Stimulated activated CD4-positive, alpha-beta T cell treated with anti-CD3 and anti-CD28 coated beads, Interleukin-1b, Interleukin-23, amount 100 ng/mL, for 1 hour (primary cell): ENCODE measurements at regions not wholly inside any gene's neighbourhood (a gene's known extent, or its start where the extent isn't known, plus 50 kb on each side); places are given as distances from the start of the nearest gene placed in this dataset.
"Not testable (repeated sequence)": the region's sequence is repeated elsewhere in the genome, so short reads cannot be mapped to it uniquely, and the experiment has no call there.

Source experiments
- DNase-seq, 2 donors: peaks; one replicate each; pipeline ENCODE4 v3.0.0-alpha.2; 2020; ENCODE audit warnings: low read depth in 2 of 2

DNA sequence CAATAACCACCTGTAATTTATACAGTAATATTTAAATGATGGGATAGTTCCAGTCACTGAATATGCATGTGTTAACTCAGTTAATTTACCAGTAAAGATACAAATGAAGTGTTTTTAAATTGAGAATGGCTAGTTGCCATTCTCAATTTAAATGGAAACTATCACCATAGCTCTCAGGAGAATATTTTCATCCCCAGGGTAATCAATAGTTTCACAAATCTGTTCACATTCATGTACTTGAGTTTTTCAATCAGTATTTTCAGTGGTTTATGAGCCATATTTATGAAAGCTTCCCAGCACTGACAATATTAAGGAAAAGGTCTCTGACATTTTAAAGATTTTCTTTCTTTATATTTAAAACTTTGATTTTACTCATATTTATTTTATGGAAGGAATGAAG is 439.3 kb downstream of the MAT2B start:
- no peak for DNase-seq

GRCh38 chr5:163947848-163948666 is 442.6 kb downstream of the MAT2B start:
- DNase-seq = no peak

DNA sequence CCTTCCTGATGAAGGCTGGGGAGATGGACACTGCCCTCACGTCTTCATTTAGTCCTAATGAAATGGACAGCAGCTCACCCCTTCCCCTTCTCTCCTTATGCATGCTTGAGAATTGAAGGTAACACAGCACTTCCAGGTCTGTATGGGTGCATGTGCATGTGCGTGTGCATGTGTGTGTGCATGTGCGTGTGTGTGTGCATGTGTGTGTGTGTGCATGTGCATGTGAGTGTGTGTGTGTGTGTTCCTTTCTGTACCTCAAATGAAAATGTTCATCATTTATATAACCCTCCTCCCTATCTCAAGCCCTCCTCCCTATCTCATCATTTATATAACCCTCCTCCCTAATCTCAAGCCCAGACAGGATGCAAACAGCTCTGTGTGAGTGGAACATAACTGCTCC is 444.8 kb downstream of the MAT2B start:
- no peak for DNase-seq

DNA sequence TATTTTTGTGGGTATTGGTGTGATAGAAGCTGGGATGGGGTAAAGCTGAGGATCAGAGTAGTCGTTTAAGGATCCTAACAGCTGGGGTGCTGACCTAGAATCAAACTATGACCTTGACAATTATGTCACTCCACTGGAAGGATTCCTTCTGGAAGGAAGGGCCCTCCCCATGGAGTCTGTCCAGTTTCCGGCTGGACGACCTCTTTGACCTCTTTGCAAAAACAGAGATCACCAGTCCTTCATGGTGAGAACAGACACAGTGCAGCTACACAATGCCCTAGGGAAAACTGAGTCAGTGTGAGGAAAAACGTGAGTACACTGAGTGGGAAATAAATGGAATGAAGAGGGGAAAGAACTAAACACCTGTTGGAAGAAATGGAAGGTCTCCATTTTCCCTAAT is 445.6 kb downstream of the MAT2B start:
- no peak for DNase-seq

DNA sequence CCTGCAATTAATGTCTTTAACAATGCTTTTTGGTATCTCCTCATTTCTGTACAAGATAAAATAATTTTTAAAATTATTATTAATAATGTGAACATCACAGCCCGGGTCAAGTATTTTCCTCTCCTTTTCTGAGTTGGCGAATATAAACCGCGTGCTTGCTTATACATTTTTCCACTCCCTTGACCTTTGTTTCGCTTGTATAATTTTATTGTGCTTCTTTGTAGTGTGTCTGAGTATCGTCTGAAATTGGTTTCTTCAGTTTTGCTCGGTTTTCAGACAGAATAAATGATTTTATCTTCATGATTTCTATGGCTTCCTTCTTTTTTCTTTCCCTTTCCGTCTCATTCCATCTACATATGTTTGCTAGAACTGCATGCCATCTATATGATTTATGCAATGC is 448.5 kb downstream of the MAT2B start:
- DNase-seq = no peak

GRCh38 chr5:163961230-163961629 is 455.8 kb downstream of the MAT2B start:
- not testable (repeated sequence) for DNase-seq

GRCh38 chr5:163963881-163964280 is 458.5 kb downstream of the MAT2B start:
- DNase-seq = no peak

GRCh38 chr5:163964671-163965070 is 459.3 kb downstream of the MAT2B start:
- DNase-seq = no peak

DNA sequence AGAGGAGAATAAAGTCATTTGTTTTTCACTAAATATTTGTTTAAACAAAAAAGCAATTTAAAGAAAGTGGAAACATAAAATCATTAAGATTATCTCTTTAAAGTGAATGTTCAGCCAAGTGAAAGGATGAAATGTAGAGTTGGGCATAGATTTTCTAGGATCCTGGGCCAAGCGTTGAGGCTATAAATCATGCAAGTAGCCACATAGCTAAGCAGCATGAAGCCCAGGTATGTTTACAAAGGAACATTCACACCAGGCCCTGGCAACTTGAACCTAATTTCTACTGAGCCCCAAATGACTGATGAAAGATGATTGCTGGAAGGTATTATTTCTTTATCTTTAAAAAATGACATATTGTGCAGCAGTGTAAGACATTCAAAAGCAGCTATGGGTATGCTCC is 461.8 kb downstream of the MAT2B start:
- DNase-seq = no peak

DNA sequence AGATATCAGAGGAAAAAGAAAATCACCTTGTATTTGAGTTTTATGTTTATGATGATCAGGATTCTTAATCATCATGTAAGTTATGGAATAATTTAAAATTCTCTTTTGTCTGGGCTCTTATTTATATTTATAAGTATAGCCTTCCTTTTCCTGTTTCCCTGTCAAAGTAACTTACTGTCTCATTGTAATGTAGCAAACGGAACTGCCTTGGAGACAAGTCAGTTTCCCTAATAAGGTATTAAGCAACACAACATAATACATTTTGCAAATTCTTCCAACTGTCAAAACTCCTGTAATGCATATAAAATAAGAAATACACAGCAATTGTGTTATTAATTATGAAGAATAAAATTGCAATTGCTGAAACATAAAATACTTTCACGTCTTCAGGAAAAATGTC is 463.2 kb downstream of the MAT2B start:
- DNase-seq = no peak

GRCh38 chr5:163976696-163977095 is 471.3 kb downstream of the MAT2B start:
- no peak for DNase-seq

- no peak for DNase-seq
Observed at GRCh38 chr5:163978897-163979296, 473.5 kb downstream of the MAT2B start.

DNA sequence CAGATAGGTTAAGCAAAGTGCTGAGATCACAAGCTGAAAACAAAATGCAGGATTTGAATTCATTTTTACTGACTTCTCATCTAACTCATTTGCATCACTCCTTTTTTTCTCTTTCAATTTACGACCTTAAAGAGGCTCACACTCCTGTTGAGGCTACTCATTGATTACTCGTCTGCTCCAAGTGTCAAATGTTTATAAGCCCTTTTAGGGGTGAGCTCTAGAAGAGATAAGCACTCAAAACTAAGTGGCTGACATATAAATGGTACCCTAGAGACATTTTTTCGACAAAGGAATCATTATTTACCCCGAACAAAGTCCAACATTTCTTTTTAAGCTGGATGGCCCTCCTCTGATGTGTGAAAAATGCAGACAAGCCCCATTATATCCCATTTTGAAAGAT is 483.1 kb downstream of the MAT2B start:
- no peak for DNase-seq

DNA sequence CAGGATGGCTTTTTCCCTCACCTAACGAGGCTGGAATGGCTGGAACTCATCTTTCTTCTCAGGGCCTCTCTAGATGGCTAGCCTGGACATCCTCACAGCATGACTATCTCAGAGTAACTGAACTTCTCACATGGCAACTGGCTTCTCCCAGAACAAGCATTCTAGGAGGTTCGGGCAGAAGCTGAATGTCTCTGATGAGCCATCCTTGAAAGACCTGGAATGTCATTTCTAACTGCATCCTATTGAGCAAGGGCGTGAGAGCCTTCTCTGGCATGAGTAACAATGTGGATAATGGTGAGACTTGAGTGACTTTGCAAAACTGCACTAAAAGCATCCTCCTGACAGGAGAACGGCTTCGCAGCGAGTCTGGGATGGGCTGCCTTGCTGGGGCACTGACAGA is 487.7 kb downstream of the MAT2B start:
- DNase-seq = no peak

DNA sequence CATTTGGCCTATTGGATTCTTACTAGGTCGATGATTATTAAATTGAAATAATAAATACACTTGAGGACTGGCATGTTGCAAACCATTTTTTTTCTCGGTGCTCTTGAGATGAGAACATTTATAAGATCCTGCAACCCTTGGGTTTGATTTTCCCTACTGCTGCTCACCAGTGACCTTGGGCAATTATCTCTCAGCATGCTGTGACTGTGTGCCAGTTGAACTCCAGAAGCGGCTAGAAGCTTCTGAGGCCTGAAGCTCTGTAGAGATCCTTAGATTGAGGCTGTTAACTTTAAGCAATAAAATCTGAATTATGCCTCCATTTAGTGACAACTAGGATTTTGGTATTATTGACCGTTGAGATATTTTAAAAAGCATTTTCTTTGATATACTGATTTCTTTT is 489.8 kb downstream of the MAT2B start:
- DNase-seq = no peak

- DNase-seq = no peak
Observed at GRCh38 chr5:163997965-163998364, 492.5 kb downstream of the MAT2B start.

DNA sequence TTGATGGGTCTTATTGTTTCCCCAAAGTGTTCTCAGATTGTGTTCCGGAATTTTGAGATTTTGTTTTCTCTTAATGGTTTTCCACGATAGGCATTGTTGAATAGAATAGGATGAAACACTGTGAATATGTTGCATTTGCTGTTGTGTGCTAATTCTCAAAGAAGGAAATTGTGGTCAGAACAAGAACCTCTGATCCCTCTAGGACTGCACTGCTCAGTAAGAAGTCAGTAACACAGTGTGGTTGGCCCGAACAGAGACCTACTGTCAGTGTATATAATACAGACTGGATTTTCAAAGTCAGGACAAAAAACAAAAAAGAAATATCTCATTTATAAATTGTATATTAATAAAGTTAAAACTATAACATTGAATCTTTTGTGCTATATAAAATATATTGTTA is 494.8 kb downstream of the MAT2B start:
- DNase-seq = no peak

- no peak for DNase-seq
Observed at GRCh38 chr5:164000819-164001218, 495.4 kb downstream of the MAT2B start.

GRCh38 chr5:164002214-164002613 is 496.8 kb downstream of the MAT2B start:
- no peak for DNase-seq

DNA sequence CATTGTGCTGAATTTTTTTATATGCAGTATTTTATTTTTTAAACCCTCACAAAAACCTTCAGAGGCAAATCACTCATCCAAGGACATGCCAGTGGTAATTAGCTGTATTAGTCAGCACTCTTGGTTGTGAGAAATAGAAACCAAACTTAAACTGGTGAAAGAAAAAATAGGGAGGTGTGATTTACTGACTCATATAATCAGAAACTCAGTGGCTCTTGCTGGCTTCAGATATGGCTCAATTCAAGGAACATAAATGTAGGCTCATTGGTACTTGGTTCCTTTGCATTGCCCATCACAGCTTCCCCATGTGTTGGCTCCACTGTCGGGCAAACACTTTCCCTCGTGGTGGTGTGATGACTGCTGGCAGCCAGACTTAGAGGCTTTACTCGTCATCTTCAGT is 497.2 kb downstream of the MAT2B start:
- no peak for DNase-seq

- no peak for DNase-seq
Observed at GRCh38 chr5:164005071-164005470, 499.7 kb downstream of the MAT2B start.

DNA sequence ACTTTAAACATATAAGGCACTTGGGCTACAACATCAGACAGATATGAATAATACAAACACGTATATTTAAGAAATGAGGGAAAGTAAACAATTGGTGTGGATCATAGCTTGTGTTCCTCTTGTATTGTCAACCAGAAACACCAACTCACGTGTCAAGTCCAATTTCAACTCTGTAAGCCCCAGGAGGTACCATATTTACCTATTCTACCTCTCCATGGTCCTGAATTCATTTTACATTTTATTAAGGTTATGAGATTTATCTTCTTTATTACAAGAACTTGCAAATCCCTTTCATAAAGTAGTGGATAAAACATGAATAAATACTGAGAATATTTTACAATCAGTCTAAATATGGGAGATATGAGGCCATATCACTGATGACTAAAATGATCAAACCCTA is 501.6 kb downstream of the MAT2B start:
- DNase-seq = no peak

DNA sequence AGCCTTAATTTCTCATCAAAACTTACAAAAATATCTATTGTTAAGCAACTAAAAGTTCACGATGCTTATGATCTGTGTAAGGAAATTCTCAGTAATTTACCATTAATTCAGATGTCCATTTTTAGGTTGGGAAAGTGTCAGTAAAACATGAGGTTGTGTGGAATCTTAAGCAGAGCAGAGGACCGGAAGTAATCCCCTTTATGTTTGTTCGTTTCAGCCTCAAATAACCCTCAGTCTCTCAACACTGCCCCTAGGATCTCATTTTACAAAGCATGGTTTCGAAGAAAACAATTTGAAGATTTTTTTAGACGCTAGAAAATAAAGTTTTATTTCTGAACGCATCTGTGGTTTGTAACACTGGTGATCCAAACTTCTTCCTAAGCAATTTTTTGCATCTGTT is 504.2 kb downstream of the MAT2B start:
- no peak for DNase-seq

DNA sequence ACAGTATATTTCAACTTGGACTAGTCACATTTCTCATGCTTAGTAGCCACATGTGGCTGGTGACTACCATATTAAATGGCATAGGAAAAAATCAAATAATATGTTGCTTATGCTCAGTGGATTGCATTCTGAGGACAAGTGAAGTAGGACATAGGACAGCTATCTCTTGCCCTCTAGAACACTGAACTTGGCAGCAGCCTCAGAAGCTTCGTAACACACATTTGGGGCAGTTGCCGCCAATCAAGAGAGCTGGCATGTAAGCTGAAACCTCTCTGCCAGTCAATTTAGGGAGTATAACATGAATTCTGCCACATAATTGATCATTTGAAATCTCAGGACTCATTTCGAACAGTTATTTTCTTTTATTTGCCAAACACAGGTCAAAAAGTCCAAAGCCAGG is 505.5 kb downstream of the MAT2B start:
- DNase-seq = no peak
